ENCODE measurements at regions not wholly inside any gene's neighbourhood (a gene's known extent, or its start where the extent isn't known, plus 50 kb on each side); places are given as distances from the start of the nearest gene placed in this dataset.

GRCh38 chr18:34094148-34094547 lies 130.6 kb downstream of the NOL4 start:
- intact Hi-C loops (cut with micrococcal nuclease): no loop called here
- BruUV-seq (replicated peaks): no TSS peak
- ChIA-PET POLR2A (ENCODE audit: unreplicated experiment) (no interaction called here), CTCF (no interaction called here)
- Histone ChIP-seq H3K4me2 (ENCODE audit: low read length) (no peak overlapping the region), H3F3A (ENCODE audit: low read length, unreplicated experiment) (no peaks in the 10 kb centered on the region), H3K79me2 (ENCODE audit: low read length) (no peaks in the 10 kb centered on the region), H3K9me2 (replicated peaks; ENCODE audit: low read length) (no peaks in the 10 kb centered on the region), H4K20me1 (ENCODE audit: low read length) (no peaks in the 10 kb centered on the region), H3K27ac (ENCODE audit: low read length) (no peak overlapping the region), H2AFZ (ENCODE audit: low read length) (no peak overlapping the region), H3K36me3 (ENCODE audit: low read depth, low read length) (no peaks in the 10 kb centered on the region), H3K9ac (ENCODE audit: low read length) (no peak overlapping the region), H3K4me1 (ENCODE audit: insufficient read depth, low read length) (no peaks in the 10 kb centered on the region), H3K9me3 (ENCODE audit: low read length) (no peaks in the 10 kb centered on the region), H3K27me3 (ENCODE audit: low read length) (no peaks in the 10 kb centered on the region), H3K4me3 (ENCODE audit: low read length) (no peak overlapping the region)
- TF ChIP-seq EZH2phosphoT487 (IDR thresholded peaks at IDR 0.05; ENCODE audit: borderline replicate concordance, low read length) (no peak), CTCF (conservative IDR thresholded peaks at IDR 0.05; ENCODE audit: low read depth, low read length) (no peak), EZH2 (IDR thresholded peaks at IDR 0.05; ENCODE audit: low read length, unreplicated experiment) (no peak)
- ATAC-seq: no peak
- DNase-seq: no peak

- DNase-seq (no peak), ATAC-seq (no peak)
- no peaks in the 10 kb centered on the region for H3K4me1 ChIP-seq (ENCODE audit: insufficient read depth, low read length)
- H3K79me2 ChIP-seq (ENCODE audit: low read length): no peaks in the 10 kb centered on the region
- POLR2A ChIA-PET (ENCODE audit: unreplicated experiment): no interaction called here
- CTCF ChIA-PET: interaction anchor here (0.7 kb wide), 1 partner anchor 500 kb away, joined by 4 read pairs; no protein-coding TSS in a partner anchor
- no peak overlapping the region for H3K4me2 ChIP-seq (ENCODE audit: low read length)
- no peak overlapping the region for H3K4me3 ChIP-seq (ENCODE audit: low read length)
- no peaks in the 10 kb centered on the region for H3F3A ChIP-seq (ENCODE audit: low read length, unreplicated experiment)
- intact Hi-C loops (cut with micrococcal nuclease): no loop called here
- no peaks in the 10 kb centered on the region for H3K27me3 ChIP-seq (ENCODE audit: low read length)
- no peak overlapping the region for H2AFZ ChIP-seq (ENCODE audit: low read length)
- no peak overlapping the region for H3K27ac ChIP-seq (ENCODE audit: low read length)
- H3K9me2 ChIP-seq (replicated peaks; ENCODE audit: low read length): no peaks in the 10 kb centered on the region
- no peaks in the 10 kb centered on the region for H4K20me1 ChIP-seq (ENCODE audit: low read length)
- no TSS peak for BruUV-seq (replicated peaks)
- H3K36me3 ChIP-seq (ENCODE audit: low read depth, low read length): no peaks in the 10 kb centered on the region
- H3K9me3 ChIP-seq (ENCODE audit: low read length): no peaks in the 10 kb centered on the region
- H3K9ac ChIP-seq (ENCODE audit: low read length): no peak overlapping the region
- TF ChIP-seq EZH2phosphoT487 (IDR thresholded peaks at IDR 0.05; ENCODE audit: borderline replicate concordance, low read length) (no peak), EZH2 (IDR thresholded peaks at IDR 0.05; ENCODE audit: low read length, unreplicated experiment) (no peak), CTCF (conservative IDR thresholded peaks at IDR 0.05; ENCODE audit: low read depth, low read length) (no peak)
These were observed 131.9 kb downstream of the NOL4 start for GRCh38 chr18:34092796-34093195.

- 0 out of 2 replicates have a peak, but pooled peaks cover 6% of the 10 kb centered on the region for H3K27me3 ChIP-seq (ENCODE audit: low read length)
- TF ChIP-seq CTCF (conservative IDR thresholded peaks at IDR 0.05; ENCODE audit: low read depth, low read length) (no peak), EZH2phosphoT487 (IDR thresholded peaks at IDR 0.05; ENCODE audit: borderline replicate concordance, low read length) (no peak), EZH2 (IDR thresholded peaks at IDR 0.05; ENCODE audit: low read length, unreplicated experiment) (no peak)
- H3K36me3 ChIP-seq (ENCODE audit: low read depth, low read length): no peaks in the 10 kb centered on the region
- no peak overlapping the region for H2AFZ ChIP-seq (ENCODE audit: low read length)
- intact Hi-C loops (cut with micrococcal nuclease): no loop called here
- H3K9me2 ChIP-seq (replicated peaks; ENCODE audit: low read length): no peaks in the 10 kb centered on the region
- no peak overlapping the region for H3K4me3 ChIP-seq (ENCODE audit: low read length)
- H3F3A ChIP-seq (ENCODE audit: low read length, unreplicated experiment): no peaks in the 10 kb centered on the region
- H3K79me2 ChIP-seq (ENCODE audit: low read length): no peaks in the 10 kb centered on the region
- no peak overlapping the region for H3K4me2 ChIP-seq (ENCODE audit: low read length)
- no peaks in the 10 kb centered on the region for H3K4me1 ChIP-seq (ENCODE audit: insufficient read depth, low read length)
- no peak for ATAC-seq
- no peak overlapping the region for H3K27ac ChIP-seq (ENCODE audit: low read length)
- CTCF ChIA-PET: no interaction called here
- DNase-seq: no peak
- no peaks in the 10 kb centered on the region for H3K9me3 ChIP-seq (ENCODE audit: low read length)
- BruUV-seq (replicated peaks): no TSS peak
- no peak overlapping the region for H3K9ac ChIP-seq (ENCODE audit: low read length)
- no peaks in the 10 kb centered on the region for H4K20me1 ChIP-seq (ENCODE audit: low read length)
- POLR2A ChIA-PET (ENCODE audit: unreplicated experiment): no interaction called here
These were observed 138.3 kb downstream of the NOL4 start for GRCh38 chr18:34086370-34086769.
